D341Med (cell line): ENCODE measurements at regions not wholly inside any gene's neighbourhood (a gene's known extent, or its start where the extent isn't known, plus 50 kb on each side); places are given as distances from the start of the nearest gene placed in this dataset.
"Not testable (repeated sequence)": the region's sequence is repeated elsewhere in the genome, so short reads cannot be mapped to it uniquely, and the experiment has no call there.

Source experiments
- DNase-seq: peaks from one replicate; pipeline ENCODE4 v3.0.0; 2012; ENCODE audit warnings: low spot score

GRCh38 chr7:54255242-54255641 lies 286.9 kb upstream of the VSTM2A start:
- no peak for DNase-seq

GRCh38 chr7:54259185-54259584 lies 283.0 kb upstream of the VSTM2A start:
- no peak for DNase-seq

DNA sequence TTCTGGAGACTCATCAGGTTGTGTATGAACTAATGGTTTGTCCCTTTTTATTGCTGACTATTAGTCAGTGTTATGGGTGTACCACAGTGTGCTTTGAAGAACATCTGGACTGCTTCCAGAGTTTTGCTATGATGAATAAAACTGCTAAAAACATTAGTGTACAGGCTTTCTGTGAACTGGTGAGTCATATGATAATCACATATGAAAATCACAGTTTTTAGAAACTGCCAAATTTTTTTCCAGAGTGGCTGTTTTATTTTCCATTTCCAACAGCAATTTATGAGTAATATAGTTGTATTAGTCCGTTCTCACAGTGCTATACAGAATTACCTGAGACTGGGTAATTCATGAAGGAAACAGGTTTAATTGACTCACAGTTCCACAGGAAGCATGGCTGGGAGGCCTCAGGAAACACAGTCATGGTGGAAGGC lies 281.2 kb upstream of the VSTM2A start:
- DNase-seq: no peak

GRCh38 chr7:54278847-54279246 lies 263.3 kb upstream of the VSTM2A start:
- no peak for DNase-seq

DNA sequence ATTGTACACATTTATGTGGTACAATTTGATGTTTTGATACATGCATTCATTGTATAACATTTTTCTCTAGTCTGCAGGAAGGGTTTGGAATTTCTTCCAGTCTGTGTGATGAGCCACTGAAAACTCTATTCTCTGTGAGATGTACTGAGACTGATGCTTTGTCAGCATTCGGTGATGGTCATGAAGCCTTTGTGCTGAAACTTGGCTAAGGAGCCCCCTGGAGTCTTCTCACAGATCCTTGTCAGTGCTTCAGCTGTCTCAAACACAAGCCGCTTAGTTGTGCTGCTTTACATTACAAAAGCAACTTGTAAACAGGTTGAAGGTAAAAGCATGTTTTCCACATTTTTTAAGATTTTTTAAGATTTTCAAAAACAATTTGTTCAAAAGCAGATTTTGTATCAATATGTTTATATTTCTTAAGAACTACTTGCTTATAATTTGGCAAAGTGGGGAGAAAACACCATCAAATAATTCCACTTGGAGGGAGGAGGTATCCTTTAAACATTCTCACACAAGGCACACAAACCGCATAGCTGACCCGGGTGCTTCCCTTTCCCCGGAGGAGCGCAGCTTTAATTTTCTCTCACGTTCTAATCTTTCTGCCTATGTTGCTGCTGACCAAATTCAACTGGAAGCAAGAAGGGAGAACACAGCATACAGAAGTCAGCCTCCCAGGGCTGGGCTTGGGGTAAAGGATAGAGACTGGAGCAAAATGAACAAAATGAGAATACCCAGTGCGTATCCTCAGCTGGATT lies 249.8 kb upstream of the VSTM2A start:
- peak; percentile 10 for DNase-seq

DNA sequence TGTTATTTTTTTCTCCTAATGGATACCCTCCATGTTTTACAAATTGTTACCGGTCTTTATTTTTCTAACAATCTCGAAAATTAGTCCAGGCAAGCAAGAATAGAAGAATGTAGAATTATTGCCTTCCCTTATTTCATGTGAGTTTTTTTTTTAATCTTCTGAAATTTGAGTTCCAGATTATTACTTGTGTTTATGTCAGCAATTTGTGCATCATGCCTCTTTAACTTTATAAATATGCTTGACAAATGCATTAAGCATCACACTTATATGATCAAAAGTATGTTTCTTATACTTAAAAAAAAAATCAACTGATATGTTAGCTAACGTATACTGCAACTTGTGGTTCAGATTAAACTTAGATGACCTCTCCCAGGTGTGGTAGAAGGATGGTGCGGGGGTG lies 242.7 kb upstream of the VSTM2A start:
- no peak for DNase-seq

DNA sequence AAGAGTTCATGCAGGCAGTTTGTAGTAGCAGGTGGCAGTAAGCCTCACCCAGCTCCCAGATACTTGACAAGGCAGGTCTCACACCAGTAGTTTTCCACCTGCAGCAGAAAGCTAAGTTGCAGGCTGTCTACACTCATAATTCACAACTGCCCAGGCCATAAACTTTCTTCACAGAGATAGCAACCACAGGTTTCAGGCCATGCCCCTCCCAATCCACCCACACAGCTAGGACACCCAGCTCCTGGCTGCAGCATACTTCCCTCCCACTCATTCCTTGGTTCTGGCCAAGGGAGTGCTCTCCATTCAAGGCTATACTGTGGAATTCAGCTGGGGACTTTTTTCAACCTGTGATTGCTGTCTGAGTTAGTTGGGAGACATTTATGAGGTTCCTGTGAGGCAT lies 226.2 kb upstream of the VSTM2A start:
- not testable (repeated sequence) for DNase-seq

DNA sequence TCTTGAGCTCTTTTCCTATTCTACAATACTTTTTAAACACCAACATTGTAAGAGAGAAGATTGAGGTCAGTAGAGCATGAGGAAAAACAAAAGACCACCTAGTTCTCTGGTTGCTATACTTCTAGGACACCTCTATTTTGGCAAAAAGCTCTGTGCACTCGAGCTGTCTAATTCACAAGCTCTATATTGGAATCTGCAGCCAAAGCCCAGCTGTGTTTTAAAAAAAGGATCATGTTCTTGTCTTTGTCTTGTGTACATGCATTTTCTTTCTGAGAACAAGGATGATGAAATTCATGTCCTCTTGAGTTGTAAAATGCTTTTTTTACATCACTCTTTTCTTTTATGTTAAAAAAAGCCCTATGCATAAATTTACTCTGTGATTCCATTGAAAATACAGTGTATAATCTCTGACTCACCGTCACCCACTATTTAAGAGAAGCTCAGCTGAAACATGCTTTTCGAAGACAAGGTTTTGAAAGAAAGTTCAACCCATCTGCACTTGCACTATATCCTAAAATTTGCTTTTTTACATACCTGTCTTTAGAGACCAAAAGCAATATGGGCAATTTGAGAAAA lies 215.5 kb upstream of the VSTM2A start:
- no peak for DNase-seq

- no peak for DNase-seq
Measured at GRCh38 chr7:54330216-54330800, 211.9 kb upstream of the VSTM2A start.

DNA sequence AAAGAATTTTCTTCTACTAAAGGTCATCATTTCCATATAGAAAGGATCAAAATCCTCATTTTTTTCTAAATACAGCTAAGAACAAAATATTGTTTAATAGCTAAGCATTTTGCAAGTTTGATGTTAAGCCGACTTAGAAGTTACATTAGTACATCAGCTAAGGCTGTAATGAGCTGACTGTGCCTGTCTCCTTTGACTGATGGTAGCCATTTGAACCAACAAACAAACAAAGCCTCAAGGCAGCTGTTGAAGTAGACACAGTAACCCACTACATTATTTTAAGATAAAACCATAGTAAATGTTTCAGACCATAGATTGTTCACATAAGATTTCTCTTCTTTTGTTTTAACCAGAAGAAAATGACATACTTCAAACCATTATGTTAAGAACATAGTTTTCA lies 210.9 kb upstream of the VSTM2A start:
- DNase-seq: no peak

GRCh38 chr7:54332301-54332700 lies 209.9 kb upstream of the VSTM2A start:
- no peak for DNase-seq

DNA sequence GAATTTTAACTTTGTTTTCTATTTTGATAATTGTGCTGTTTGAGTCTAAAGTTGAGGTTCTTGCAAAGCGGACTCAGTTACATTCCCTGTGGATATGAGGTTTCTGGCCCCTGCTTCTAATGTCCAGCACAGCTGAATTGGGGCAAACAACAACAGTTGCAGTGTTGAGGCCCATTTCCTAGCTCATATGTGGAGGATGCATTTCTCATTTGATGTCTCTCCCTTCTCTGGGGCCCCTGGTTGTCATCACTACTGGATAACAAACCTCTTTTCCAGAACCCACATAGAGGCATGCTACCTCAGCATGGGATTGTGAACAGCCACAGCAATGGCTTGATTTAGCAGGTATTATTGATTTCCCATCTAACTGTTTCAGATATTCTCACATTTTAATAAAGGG lies 208.2 kb upstream of the VSTM2A start:
- no peak for DNase-seq

- no peak for DNase-seq
Measured at GRCh38 chr7:54336800-54337199, 205.4 kb upstream of the VSTM2A start.

DNA sequence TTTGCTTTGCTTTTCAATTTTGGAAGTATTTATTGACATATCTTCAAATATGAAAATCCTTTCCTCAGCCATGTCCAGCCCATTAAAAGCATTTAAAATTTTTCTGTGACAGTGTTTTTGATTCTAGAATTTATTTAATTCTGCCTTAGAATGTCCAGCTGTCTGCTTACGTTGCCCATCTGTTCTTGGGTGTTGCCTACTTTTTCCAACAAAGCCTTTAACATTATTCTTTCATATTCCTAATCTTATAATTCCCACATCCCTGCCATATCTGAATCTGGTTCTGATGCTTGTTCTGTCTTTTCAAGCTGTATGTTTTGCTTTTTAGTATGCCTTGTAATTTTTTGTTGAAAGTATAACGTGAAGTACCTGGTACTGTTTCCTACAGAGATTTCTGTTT lies 204.7 kb upstream of the VSTM2A start:
- no peak for DNase-seq

DNA sequence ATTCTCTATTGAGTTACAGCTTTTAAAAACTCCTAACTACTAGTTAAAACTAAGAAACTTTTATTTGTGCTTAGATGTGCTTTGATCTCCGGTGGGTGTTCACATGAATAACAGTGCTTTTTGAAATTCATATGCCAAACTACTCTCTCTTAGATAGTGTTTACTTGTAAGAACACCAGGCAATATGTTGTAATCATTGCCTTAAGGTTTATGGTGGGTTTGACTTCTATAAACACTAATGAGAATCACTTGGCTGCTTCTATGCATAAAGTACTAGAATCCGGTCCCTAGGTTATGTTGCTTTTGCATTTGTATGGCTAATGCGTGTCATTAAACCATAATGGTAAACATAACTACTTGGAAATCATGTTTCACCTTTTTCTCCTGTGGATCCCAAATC lies 203.9 kb upstream of the VSTM2A start:
- no peak for DNase-seq

- no peak for DNase-seq
Measured at GRCh38 chr7:54339073-54339472, 203.1 kb upstream of the VSTM2A start.

GRCh38 chr7:54342458-54342857 lies 199.7 kb upstream of the VSTM2A start:
- no peak for DNase-seq

- no peak for DNase-seq
Measured at GRCh38 chr7:54343511-54343910, 198.7 kb upstream of the VSTM2A start.

DNA sequence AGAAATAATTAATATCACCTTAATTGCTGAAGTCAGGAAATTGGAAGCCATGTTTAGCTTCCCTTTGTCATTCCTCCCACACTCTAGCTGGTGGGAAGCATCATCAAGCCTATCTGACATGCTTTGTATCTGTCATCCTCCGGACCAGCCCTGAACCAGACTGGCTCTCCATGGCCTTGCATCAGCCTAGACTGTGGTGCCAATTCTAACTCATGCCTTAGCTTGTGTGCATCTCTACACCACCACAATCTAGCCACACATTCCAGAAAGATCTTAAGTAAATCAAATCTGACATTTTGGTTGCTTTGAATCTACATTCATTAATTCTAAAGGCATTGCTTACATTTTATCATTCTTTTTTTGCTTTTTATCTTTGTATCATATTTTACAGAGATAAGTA lies 196.4 kb upstream of the VSTM2A start:
- no peak for DNase-seq

GRCh38 chr7:54349229-54349628 lies 192.9 kb upstream of the VSTM2A start:
- no peak for DNase-seq

DNA sequence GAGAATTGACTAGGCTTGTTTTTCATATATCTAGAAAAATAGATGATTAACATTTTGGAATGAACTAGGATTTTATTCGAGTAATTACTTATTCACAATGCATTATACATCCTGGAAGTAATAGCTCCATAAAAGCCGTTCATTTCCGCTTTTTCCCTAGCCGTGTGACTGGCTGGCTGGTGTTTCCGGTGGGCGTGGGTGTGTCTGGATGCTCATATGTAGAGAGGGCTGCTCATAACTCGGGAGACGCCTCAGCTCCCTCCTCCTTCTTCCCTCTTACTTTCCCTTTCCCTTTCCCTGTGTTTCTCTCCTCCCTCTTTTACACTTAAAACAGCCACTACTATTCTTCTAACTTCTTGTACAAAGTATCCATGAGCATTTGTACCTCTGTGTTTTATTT lies 187.7 kb upstream of the VSTM2A start:
- no peak for DNase-seq

- DNase-seq: no peak
Measured at GRCh38 chr7:54355842-54356241, 186.3 kb upstream of the VSTM2A start.

DNA sequence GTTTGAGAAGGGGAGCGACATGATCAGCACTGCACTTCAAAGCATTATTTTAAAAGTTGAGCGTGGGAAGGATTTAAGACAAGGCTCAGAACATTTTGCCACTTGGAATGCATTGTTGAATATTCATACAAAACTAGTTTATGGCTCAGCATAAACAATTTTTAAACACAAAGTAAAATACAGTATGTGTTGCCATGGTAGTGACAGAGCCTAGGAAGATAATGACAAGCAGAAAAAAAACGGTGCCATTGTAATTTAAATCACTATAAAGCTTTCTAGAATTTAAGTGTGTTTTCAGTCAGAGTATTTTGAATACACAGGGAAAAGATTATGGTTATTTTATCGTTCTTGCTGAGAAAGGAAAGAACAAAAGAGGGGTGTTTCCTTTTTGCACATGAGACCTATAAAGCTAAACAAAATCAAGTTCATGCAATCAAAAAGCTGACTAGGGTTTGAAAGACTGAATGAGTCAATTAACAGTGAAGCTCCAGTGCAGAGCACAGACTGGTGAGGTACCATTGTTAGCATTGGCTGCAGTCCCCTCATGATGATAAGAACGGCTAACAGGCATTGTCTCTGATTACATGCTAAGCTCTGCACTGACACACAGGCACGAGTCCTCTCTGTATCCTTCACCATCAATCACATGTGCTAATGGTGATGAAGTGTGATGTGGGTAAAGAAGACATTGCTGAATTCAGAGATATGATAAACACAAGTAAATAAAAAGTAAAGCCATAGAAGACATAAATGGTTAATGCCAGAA lies 181.9 kb upstream of the VSTM2A start:
- DNase-seq: no peak
